HG02642 (cell line): ENCODE measurements at regions not wholly inside any gene's neighbourhood (a gene's known extent, or its start where the extent isn't known, plus 50 kb on each side); places are given as distances from the start of the nearest gene placed in this dataset.
"Not testable (repeated sequence)": the region's sequence is repeated elsewhere in the genome, so short reads cannot be mapped to it uniquely, and the experiment has no call there.

Experiments used
- ATAC-seq: cut with Tn5 transposase; IDR thresholded peaks from one replicate; pipeline ENCODE4 v1.9.1; 2021; ENCODE audit warnings: mild to moderate bottlenecking; ENCODE audit not compliant: unreplicated experiment, poor library complexity

GRCh38 chr4:141290771-141291170 is 70.1 kb downstream of the ZNF330 start:
- no peak for ATAC-seq

- no peak for ATAC-seq
These were observed 73.6 kb downstream of the ZNF330 start for GRCh38 chr4:141294306-141294705.

- no peak for ATAC-seq
These were observed 80.5 kb downstream of the ZNF330 start for GRCh38 chr4:141301216-141301615.

- no peak for ATAC-seq
These were observed 82.2 kb downstream of the ZNF330 start for GRCh38 chr4:141302924-141303323.

- ATAC-seq = no peak
These were observed 83.7 kb downstream of the ZNF330 start for GRCh38 chr4:141304346-141304745.

- ATAC-seq = no peak
These were observed 85.6 kb downstream of the ZNF330 start for GRCh38 chr4:141306331-141306730.

- peak; percentile 99 for ATAC-seq
These were observed 86.6 kb downstream of the ZNF330 start for GRCh38 chr4:141307241-141307689.

GRCh38 chr4:141309874-141310273 is 89.2 kb downstream of the ZNF330 start:
- peak; percentile 37 for ATAC-seq

GRCh38 chr4:141311246-141312204 is 90.8 kb downstream of the ZNF330 start:
- ATAC-seq = no peak

GRCh38 chr4:141314627-141315026 is 93.9 kb downstream of the ZNF330 start:
- no peak for ATAC-seq

GRCh38 chr4:141328560-141329173 is 108.0 kb downstream of the ZNF330 start:
- no peak for ATAC-seq

GRCh38 chr4:141329174-141329569 is 108.5 kb downstream of the ZNF330 start:
- no peak for ATAC-seq

- ATAC-seq = no peak
These were observed 109.9 kb downstream of the ZNF330 start for GRCh38 chr4:141330616-141331015.

GRCh38 chr4:141331534-141332358 is 111.1 kb downstream of the ZNF330 start:
- ATAC-seq = no peak

- not testable (repeated sequence) for ATAC-seq
These were observed 111.9 kb downstream of the ZNF330 start for GRCh38 chr4:141332359-141333181.

GRCh38 chr4:141333456-141334230 is 112.9 kb downstream of the ZNF330 start:
- ATAC-seq = not testable (repeated sequence)

GRCh38 chr4:141335166-141335565 is 114.5 kb downstream of the ZNF330 start:
- no peak for ATAC-seq

- no peak for ATAC-seq
These were observed 117.5 kb downstream of the ZNF330 start for GRCh38 chr4:141338238-141338637.

GRCh38 chr4:141339391-141339790 is 118.7 kb downstream of the ZNF330 start:
- no peak for ATAC-seq
